ENCODE measurements at regions not wholly inside any gene's neighbourhood (a gene's known extent, or its start where the extent isn't known, plus 50 kb on each side); places are given as distances from the start of the nearest gene placed in this dataset.

DNA sequence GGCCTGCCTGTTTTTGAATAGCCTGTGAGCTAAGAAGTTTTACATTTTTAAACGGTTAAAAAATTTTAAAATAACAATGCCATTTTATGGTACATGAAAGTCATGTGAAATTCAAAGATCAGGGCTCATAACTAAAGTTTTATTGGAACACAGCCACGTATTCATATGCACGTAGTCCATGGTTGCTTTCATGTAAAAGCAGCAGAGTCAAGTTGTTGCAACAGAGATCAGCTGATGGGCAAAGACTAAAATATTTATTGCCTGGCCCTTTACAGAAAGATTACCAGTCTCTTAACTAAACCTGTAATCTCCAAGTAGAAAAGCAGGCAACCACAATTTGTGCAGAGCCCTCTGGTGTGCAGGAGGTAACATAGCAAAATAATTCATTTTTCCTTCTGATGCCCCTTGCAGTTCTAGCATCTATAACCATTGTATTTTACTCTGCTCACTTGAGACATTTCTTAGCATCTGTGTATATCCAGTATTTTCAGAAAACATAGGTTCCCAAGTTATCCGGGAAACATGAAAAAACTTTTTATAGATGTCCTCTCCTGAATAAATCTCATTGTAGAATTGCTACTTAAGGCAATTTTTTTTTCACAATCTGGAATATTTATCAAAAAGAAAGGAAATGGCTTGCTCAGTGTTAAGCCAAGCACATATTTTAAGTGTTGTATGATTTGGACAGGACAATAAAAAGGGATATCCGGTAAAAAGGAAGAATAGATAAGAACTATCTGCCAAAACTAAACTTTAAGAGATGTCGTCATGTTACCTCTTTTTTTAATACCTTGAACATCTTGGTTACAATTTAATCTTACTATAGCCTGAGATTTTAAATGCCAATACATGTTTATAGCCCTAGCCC, 430.8 kb downstream of the PLPP3 start:
- BruUV-seq (replicated peaks), result no TSS peak

DNA sequence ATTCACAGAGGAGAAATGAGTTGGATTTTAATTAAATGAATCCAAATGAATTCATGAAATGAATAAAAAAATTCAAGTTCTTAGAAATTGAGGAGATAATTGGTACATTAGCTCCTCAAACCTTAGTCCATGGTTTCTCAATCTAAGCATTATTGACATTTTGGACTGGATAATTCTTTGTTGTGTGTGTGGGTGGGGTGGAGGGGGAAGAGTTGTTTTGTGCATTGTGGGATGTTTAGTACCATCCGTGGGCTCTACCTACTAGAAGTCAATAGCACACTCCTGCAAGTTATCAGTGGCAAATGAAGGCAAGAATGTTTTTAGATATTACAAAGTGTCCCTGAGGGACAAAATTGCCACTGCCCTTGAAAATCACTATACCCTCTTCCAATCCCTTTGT, 431.9 kb downstream of the PLPP3 start:
- Histone ChIP-seq H2AFZ (no peak overlapping the region), H3K4me3 (no peak overlapping the region), H3K4me2 (no peak overlapping the region), H3K4me1 (replicated peaks; ENCODE audit: insufficient read depth) (no peaks in the 10 kb centered on the region), H3K9me2 (ENCODE audit: insufficient read depth) (no peaks in the 10 kb centered on the region), H3K36me3 (ENCODE audit: low read depth) (no peaks in the 10 kb centered on the region), H3K27me3 (ENCODE audit: insufficient read depth, low read depth) (no peaks in the 10 kb centered on the region), H3K9me3 (ENCODE audit: insufficient read depth, low read depth) (no peaks in the 10 kb centered on the region), H3K27ac (no peak overlapping the region), H3K79me2 (ENCODE audit: low read depth) (no peaks in the 10 kb centered on the region), H4K20me1 (ENCODE audit: insufficient read depth) (no peaks in the 10 kb centered on the region), H3F3A (ENCODE audit: insufficient read depth, low read depth) (no peaks in the 10 kb centered on the region)
- no peak for DNase-seq
- ChIA-PET CTCF (no interaction called here), POLR2A (ENCODE audit: unreplicated experiment) (no interaction called here)
- BruUV-seq (replicated peaks), result no TSS peak
- no peak for TF ChIP-seq EZH2 (IDR thresholded peaks at IDR 0.05; ENCODE audit: low read depth)
- no peak for TF ChIP-seq CTCF (conservative IDR thresholded peaks at IDR 0.05)
- intact Hi-C loops (cut with micrococcal nuclease; ENCODE audit: unreplicated experiment), result no loop called here

More for the DNA sequence above, 430.8 kb downstream of the PLPP3 start:
- DNase-seq, result no peak
- intact Hi-C loops (cut with micrococcal nuclease; ENCODE audit: unreplicated experiment), result no loop called here
- POLR2A ChIA-PET (ENCODE audit: unreplicated experiment), result no interaction called here
- Histone ChIP-seq H3K4me2 (no peak overlapping the region), H3K9me3 (ENCODE audit: insufficient read depth, low read depth) (no peaks in the 10 kb centered on the region), H4K20me1 (ENCODE audit: insufficient read depth) (no peaks in the 10 kb centered on the region), H3K79me2 (ENCODE audit: low read depth) (no peaks in the 10 kb centered on the region), H3K27ac (no peak overlapping the region), H3K4me1 (replicated peaks; ENCODE audit: insufficient read depth) (no peaks in the 10 kb centered on the region), H3K36me3 (ENCODE audit: low read depth) (no peaks in the 10 kb centered on the region), H3K27me3 (ENCODE audit: insufficient read depth, low read depth) (no peaks in the 10 kb centered on the region), H3K4me3 (no peak overlapping the region), H2AFZ (no peak overlapping the region), H3F3A (ENCODE audit: insufficient read depth, low read depth) (no peaks in the 10 kb centered on the region), H3K9me2 (ENCODE audit: insufficient read depth) (no peaks in the 10 kb centered on the region)
- CTCF ChIA-PET, result no interaction called here
- TF ChIP-seq CTCF (conservative IDR thresholded peaks at IDR 0.05) (no peak; the same call in 1 of the 2 replicates), EZH2 (IDR thresholded peaks at IDR 0.05; ENCODE audit: low read depth) (no peak)

DNA sequence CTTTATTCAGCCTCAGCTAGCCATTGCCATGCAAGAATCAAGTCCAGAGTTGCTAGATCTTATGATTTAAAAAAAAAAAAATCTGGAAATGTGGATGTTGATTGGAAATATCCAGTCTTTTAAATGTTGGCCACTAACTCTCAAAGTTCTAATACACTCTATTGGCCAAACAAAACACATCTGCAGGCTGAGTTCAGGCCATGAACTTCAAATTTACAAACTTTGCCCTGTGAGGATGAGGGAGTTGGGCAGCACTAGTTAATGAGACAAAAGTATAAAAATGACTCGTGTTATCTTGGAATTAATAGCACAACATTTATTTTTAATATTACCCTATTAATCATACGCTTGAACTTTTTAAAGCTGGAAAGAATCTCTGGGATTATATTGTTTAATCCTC, 432.3 kb downstream of the PLPP3 start:
- Histone ChIP-seq H3K4me2 (no peak overlapping the region), H3K9me2 (ENCODE audit: insufficient read depth) (no peaks in the 10 kb centered on the region), H3K4me3 (no peak overlapping the region), H3K27ac (no peak overlapping the region), H3K36me3 (ENCODE audit: low read depth) (no peaks in the 10 kb centered on the region), H3K27me3 (ENCODE audit: insufficient read depth, low read depth) (no peaks in the 10 kb centered on the region), H3K4me1 (replicated peaks; ENCODE audit: insufficient read depth) (no peaks in the 10 kb centered on the region), H2AFZ (no peak overlapping the region), H3F3A (ENCODE audit: insufficient read depth, low read depth) (no peaks in the 10 kb centered on the region), H3K79me2 (ENCODE audit: low read depth) (no peaks in the 10 kb centered on the region), H4K20me1 (ENCODE audit: insufficient read depth) (no peaks in the 10 kb centered on the region), H3K9me3 (ENCODE audit: insufficient read depth, low read depth) (no peaks in the 10 kb centered on the region)
- POLR2A ChIA-PET (ENCODE audit: unreplicated experiment), result no interaction called here
- TF ChIP-seq EZH2 (IDR thresholded peaks at IDR 0.05; ENCODE audit: low read depth) (no peak), CTCF (conservative IDR thresholded peaks at IDR 0.05) (no peak)
- DNase-seq, result no peak
- intact Hi-C loops (cut with micrococcal nuclease; ENCODE audit: unreplicated experiment), result no loop called here
- CTCF ChIA-PET, result no interaction called here
- no TSS peak for BruUV-seq (replicated peaks)
